HG02759 (cell line): ENCODE measurements at regions not wholly inside any gene's neighbourhood (a gene's known extent, or its start where the extent isn't known, plus 50 kb on each side); places are given as distances from the start of the nearest gene placed in this dataset.
"Not testable (repeated sequence)": the region's sequence is repeated elsewhere in the genome, so short reads cannot be mapped to it uniquely, and the experiment has no call there.

ENCODE experiments used
- ATAC-seq: cut with Tn5 transposase; IDR thresholded peaks from one replicate; pipeline ENCODE4 v1.9.1; 2021; ENCODE audit warnings: mild to moderate bottlenecking, moderate library complexity; ENCODE audit not compliant: unreplicated experiment

- no peak for ATAC-seq
Observed at GRCh38 chr3:103847081-103848062, 1412.6 kb downstream of the ZPLD1 start.

DNA sequence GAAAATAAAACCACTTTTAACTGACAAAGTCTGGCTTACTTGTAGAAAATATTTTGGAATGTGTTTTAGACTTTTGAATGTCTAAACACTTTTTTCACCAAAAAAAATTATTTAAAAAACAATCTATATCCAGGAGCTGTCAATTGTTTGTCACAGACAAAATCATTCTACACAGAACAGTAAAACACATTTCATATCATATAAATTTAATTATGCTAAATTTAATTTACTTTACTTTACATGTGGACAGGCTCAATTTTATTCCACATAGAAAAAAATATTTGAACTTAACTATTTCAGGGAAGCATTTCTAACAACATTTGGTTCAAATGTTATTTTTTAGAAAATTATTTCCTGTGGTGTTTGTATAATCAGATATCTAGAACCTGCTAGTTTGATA lies 1417.0 kb downstream of the ZPLD1 start:
- no peak for ATAC-seq

GRCh38 chr3:103862415-103862814 lies 1427.6 kb downstream of the ZPLD1 start:
- ATAC-seq: no peak

DNA sequence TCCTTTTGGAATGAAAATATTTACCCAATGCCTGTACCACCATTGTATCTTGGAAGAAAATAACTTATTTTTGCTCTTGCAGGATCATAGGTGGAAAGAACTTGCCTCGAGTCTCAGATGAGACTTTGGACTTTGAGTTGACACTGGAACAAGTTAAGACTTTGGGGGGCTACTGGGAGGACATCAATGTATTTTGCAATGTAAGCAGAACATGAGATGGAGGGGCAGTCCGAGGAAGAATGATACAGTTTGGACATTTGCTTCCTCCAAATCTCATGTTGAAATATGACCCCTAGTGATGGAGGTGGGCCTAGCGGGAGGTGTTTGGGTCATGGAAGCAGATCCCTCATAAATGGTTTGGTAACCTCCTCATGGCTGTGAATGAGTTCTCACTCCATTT lies 1428.6 kb downstream of the ZPLD1 start:
- ATAC-seq: no peak

GRCh38 chr3:103866113-103866512 lies 1431.3 kb downstream of the ZPLD1 start:
- no peak for ATAC-seq

DNA sequence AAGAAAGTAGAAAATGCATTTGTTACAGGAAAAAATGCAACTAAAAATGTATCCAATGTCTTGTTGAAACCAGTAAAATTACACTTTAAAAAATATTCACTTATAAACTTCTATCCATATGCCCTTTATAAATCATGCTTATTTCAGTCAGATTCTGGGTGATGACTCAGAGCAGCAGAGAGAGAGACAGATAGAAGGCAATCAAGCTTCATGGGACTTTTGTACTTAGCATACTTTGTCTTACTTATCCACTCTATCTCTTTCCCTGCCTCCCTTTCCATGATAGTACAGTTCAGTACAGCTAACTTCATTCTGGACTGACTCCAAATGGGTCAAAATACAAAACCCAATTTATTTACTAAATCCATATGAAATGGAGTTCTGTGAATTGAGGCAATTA lies 1438.2 kb downstream of the ZPLD1 start:
- no peak for ATAC-seq

DNA sequence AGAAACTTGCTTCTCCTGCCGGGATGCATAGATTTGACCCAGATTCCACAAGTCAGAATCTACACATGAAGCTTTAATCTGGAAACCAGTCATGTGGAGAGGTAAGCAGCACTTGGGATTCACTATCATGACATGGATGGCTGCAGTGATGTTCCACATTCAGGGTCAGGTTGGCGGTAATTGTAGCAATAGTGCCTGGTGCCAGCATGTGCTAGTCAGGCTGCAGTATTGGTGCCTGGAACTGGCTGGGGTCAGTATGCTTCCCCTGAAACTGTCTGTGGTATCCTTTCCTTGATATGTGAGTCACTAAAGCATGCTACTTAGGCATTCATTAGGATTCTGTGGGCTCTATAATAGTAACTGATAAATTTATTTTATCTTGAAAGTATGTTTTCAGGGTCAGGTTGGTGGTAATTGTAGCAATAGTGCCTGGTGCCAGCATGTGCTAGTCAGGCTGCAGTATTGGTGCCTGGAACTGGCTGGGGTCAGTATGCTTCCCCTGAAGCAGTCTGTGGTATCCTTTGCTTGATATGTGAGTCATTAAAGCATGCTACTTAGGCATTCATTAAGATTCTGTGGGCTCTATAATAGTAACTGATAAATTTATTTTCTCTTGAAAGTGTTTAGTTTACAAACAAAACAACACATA lies 1439.2 kb downstream of the ZPLD1 start:
- ATAC-seq: no peak

DNA sequence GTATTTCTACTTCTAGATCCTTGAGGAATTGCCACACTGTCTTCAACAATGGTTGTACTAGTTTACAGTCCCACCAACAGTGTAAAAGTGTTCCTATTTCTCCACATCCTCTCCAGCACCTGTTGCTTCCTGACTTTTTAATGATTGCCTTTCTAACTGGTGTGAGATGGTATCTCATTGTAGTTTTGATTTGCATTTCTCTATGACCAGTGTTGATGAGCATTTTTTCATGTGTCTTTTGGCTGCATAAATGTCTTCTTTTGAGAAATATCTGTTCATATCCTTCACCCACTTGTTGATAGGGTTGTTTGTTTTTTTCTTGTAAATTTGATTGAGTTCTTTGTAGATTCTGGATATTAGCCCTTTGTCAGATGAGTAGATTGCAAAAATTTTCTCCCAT lies 1447.0 kb downstream of the ZPLD1 start:
- not testable (repeated sequence) for ATAC-seq

DNA sequence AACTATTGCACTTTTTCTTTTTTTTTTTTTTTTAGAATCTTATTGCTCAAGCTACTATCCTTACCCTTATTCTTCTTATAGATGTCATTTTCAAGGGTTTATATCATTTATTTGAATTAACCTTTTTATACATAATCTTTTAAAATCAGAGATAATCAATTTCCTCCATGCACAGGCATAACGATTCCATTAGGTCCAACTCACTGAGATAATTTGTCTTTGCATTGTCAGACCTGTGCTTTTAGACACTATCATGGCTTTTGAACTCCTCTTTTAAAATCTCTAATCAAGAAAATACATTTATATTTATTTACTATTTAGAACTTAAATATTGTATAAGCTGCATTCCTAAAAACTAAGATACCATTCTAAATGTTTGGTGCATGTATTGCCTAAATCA lies 1454.9 kb downstream of the ZPLD1 start:
- ATAC-seq: no peak

DNA sequence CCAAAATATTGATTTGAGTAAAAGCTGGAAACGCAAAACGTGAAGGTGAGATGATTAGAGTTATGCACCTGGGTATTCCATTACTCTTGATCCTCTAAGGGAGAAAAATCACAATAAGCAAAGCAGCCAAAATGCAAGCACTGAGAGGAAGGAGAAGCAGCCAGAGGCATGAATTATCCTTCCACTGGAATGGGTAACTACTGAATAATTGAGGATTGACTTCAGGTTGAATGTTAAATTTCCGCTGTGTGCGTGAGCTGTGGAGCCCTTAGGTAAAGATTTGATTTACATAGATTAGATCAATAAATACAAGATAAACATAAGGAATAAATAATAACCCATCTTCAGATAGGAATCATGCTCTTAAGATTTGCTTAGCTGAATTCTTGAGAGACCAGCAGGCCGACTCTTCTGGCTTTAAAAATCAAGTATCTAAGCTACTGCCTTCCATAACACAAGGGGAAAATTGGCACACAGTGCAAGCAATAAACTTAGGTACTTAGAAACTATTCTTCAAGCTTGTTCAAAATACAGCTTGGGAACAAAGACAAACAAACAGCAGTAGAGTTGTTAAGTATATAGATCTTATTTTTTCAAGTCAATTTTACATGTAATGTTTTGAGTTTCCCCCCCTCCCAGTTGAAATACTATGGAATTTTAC lies 1459.5 kb downstream of the ZPLD1 start:
- ATAC-seq: no peak

- no peak for ATAC-seq
Observed at GRCh38 chr3:103899328-103899727, 1464.5 kb downstream of the ZPLD1 start.

DNA sequence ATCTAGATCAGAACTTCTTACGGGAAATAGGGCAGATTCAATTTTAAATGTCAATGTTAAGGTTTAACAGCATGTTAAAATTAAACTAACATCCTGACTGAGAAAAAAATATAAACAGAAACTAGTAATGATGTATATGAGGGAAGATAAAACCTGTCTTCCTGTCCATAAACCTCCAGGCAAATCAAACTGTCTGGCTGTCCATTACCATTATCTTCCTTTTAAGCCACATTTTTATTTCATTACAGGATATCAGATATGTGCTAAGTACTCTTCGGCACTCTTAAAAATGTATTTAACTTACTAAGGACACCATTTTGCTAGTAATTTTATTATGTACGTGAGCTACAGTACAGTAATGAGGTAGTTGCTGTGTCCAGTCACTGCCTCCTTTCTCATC lies 1461.7 kb upstream of the ALCAM start:
- no peak for ATAC-seq

DNA sequence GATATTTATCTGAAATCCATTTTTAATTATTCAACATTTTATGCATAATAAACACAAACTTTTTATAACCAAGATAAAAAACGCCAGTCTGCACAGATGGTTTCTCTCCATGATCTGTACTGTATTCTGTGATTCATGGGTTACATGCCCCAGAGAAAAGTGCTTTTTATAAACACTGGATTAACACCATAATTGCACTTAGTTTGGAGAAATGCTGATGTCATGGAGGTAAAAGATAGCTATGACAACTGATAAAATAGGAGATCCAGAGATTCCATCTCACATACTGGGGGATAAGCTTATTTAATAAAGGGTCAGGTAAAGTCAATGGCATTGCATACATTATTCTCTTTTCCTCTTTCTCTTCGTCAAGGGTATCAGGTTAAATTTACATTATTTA lies 1460.4 kb upstream of the ALCAM start:
- no peak for ATAC-seq

DNA sequence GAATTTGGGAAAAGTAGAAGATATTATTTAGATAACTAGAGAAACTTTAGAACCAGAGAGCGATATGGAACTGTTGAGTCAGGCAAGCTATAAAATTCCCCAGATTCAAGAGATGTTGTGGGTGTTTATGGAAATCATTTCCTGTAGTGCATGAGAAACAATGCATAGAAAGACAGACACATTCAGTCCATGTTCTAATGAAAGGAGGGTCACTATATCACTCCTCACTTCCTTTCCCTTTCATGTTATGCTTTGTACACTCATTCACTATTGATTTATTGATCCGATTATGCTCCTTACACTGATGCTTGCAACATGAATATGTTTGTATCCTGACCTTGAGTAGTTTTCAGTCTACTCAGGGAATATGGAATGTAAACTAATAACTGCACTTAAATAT lies 1459.9 kb upstream of the ALCAM start:
- ATAC-seq: no peak

DNA sequence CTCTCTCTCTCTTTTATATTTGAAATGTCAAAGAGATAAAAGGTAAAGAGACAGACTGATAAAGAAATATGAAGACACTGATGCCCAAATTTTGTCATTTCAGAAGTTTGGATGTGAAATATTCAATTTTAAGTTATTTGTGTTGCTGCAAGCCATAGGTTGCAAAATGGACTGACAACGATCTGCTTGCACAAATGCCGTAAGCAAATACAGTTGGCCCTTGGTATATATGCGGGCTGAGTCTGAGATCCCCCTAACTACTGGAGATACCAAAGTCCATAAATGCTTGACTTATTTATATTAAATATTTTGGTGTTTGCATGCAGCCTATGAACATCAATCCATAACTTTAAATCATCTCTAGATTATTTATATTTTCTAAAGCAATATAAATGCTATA lies 1459.1 kb upstream of the ALCAM start:
- ATAC-seq: no peak

GRCh38 chr3:103909395-103909794 lies 1457.3 kb upstream of the ALCAM start:
- no peak for ATAC-seq

DNA sequence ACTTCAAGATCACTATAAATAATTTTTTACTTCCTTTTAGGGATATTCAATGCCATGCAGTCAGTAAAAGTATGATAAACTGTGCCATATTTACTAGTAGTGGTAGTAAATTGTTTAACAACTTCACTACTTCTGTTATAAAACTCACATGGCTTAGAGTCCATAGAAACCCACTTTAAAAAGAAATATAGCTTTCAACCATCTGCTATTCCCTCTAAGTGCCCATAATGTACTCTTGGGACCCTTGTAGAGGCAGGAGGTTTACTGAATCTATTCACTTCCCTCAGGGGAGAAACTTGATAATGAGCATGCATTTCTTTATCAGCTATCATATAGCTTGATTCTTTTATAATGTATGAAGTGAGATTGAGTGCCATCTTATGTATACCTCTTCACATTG lies 1448.4 kb upstream of the ALCAM start:
- ATAC-seq: no peak

- no peak for ATAC-seq
Observed at GRCh38 chr3:103919327-103919726, 1447.4 kb upstream of the ALCAM start.

- ATAC-seq: no peak
Observed at GRCh38 chr3:103923907-103924306, 1442.8 kb upstream of the ALCAM start.

- no peak for ATAC-seq
Observed at GRCh38 chr3:103924544-103924943, 1442.2 kb upstream of the ALCAM start.

GRCh38 chr3:103926936-103927335 lies 1439.8 kb upstream of the ALCAM start:
- no peak for ATAC-seq

DNA sequence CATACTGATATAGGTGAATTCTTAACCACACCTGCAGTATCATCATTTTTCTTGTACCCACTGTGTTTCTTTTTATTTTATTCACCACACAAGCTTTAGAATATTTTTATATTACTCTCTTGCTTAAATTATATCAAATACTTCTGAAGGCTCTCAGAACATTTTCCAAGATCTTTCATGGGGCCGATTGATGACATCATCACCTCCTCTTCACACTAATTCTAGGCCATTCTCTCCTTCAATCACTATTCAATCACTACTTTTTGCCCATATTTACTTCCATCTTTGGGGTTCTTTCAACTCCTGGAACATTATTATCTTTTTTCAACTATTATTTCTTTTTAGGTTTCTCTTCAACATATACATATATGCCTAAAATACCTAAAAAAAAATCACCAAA lies 1438.8 kb upstream of the ALCAM start:
- ATAC-seq: no peak
